ENCODE measurements at regions not wholly inside any gene's neighbourhood (a gene's known extent, or its start where the extent isn't known, plus 50 kb on each side); places are given as distances from the start of the nearest gene placed in this dataset.
"Not testable (repeated sequence)": the region's sequence is repeated elsewhere in the genome, so short reads cannot be mapped to it uniquely, and the experiment has no call there.

- Mint-ChIP-seq H3K27me3 (ENCODE audit: insufficient read depth, unreplicated experiment) (no peaks in the 10 kb centered on the region), H3K9me3 (ENCODE audit: unreplicated experiment) (no peaks in the 10 kb centered on the region), H3K36me3 (ENCODE audit: insufficient read depth, unreplicated experiment) (no peaks in the 10 kb centered on the region), H3K4me3 (ENCODE audit: unreplicated experiment) (no peak overlapping the region), H3K4me1 (ENCODE audit: low read depth, unreplicated experiment) (no peaks in the 10 kb centered on the region), H3K27ac (ENCODE audit: unreplicated experiment) (no peak overlapping the region)
- Histone ChIP-seq H3K27me3 (replicated peaks; ENCODE audit: control insufficient read depth, insufficient read depth, low read length) (no peaks in the 10 kb centered on the region), H3K9me3 (no peaks in the 10 kb centered on the region), H3K4me3 (ENCODE audit: low read depth, low read length) (no peak overlapping the region), H3K4me1 (no peaks in the 10 kb centered on the region), H3K36me3 (ENCODE audit: control insufficient read depth, insufficient read depth, low read length) (no peaks in the 10 kb centered on the region)
- BruUV-seq (replicated peaks) = no TSS peak
- no peak for DNase-seq
- POLR2A ChIA-PET = no interaction called here
- CTCF ChIA-PET = no interaction called here
- no peak for TF ChIP-seq CTCF (IDR thresholded peaks at IDR 0.05; ENCODE audit: insufficient read depth in 1 of 2, low read depth in 1 of 2, low read length in 1 of 2, severe bottlenecking in 1 of 2, unreplicated experiment in 1 of 2)
- intact Hi-C loops (cut with micrococcal nuclease; ENCODE audit: unreplicated experiment) = no loop called here
Measured at GRCh38 chr1:242689378-242689777, 164.9 kb upstream of the PLD5 start.

DNA sequence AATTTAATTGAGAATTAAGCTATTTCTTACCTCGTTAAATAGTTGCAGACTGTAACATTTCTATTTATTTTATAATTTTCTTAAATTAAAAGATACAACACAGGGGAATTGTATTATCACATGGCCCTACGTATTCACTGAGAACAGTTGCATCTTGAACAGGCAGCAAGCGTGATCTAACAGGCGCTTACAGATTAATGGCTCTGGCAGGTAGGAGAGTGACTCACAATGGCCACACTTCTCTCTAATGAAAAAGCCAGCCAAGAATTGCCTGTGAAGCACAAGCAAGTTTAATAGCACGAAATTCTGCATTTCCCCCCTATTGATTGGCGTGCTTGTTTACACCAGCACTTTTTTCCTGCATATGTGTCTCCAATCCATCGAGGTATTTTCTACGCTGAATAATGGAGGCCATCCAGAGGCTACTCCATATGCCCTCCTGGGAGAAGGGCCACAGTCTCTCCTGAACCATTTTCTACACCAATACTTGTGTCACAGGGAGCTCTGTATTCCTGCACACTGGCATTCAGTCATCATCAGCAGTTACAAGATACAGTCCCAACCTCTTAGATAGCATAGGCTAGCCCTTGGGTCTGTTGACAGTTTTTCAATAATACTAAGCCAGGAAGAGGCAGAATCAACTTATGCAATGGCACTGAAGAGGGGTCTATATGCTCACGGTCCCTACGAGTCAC is 150.6 kb upstream of the PLD5 start:
- no peak overlapping the region for H3K27ac Mint-ChIP-seq (ENCODE audit: unreplicated experiment)
- no peak for DNase-seq
- H3K27me3 Mint-ChIP-seq (ENCODE audit: insufficient read depth, unreplicated experiment) = peaks cover 4% of the 10 kb centered on the region
- Histone ChIP-seq H3K36me3 (ENCODE audit: control insufficient read depth, insufficient read depth, low read length) (no peaks in the 10 kb centered on the region), H3K4me3 (ENCODE audit: low read depth, low read length) (no peak overlapping the region), H3K27me3 (replicated peaks; ENCODE audit: control insufficient read depth, insufficient read depth, low read length) (no peaks in the 10 kb centered on the region), H3K4me1 (no peaks in the 10 kb centered on the region), H3K9me3 (no peaks in the 10 kb centered on the region)
- H3K4me1 Mint-ChIP-seq (ENCODE audit: low read depth, unreplicated experiment) = no peaks in the 10 kb centered on the region
- H3K36me3 Mint-ChIP-seq (ENCODE audit: insufficient read depth, unreplicated experiment) = no peaks in the 10 kb centered on the region
- TF ChIP-seq CTCF (IDR thresholded peaks at IDR 0.05; ENCODE audit: insufficient read depth in 1 of 2, low read depth in 1 of 2, low read length in 1 of 2, severe bottlenecking in 1 of 2, unreplicated experiment in 1 of 2) = no peak
- no peak overlapping the region for H3K4me3 Mint-ChIP-seq (ENCODE audit: unreplicated experiment)
- ChIA-PET CTCF (no interaction called here), POLR2A (no interaction called here)
- intact Hi-C loops (cut with micrococcal nuclease; ENCODE audit: unreplicated experiment) = no loop called here
- BruUV-seq (replicated peaks) = no TSS peak
- no peaks in the 10 kb centered on the region for H3K9me3 Mint-ChIP-seq (ENCODE audit: unreplicated experiment)

GRCh38 chr1:242673652-242674051 is 149.2 kb upstream of the PLD5 start:
- Mint-ChIP-seq H3K27ac (ENCODE audit: unreplicated experiment) (no peak overlapping the region), H3K4me1 (ENCODE audit: low read depth, unreplicated experiment) (no peaks in the 10 kb centered on the region), H3K36me3 (ENCODE audit: insufficient read depth, unreplicated experiment) (no peaks in the 10 kb centered on the region), H3K4me3 (ENCODE audit: unreplicated experiment) (no peak overlapping the region), H3K9me3 (ENCODE audit: unreplicated experiment) (no peaks in the 10 kb centered on the region), H3K27me3 (ENCODE audit: insufficient read depth, unreplicated experiment) (no peaks in the 10 kb centered on the region)
- Histone ChIP-seq H3K4me3 (ENCODE audit: low read depth, low read length) (no peak overlapping the region), H3K4me1 (no peaks in the 10 kb centered on the region), H3K36me3 (ENCODE audit: control insufficient read depth, insufficient read depth, low read length) (no peaks in the 10 kb centered on the region), H3K27me3 (replicated peaks; ENCODE audit: control insufficient read depth, insufficient read depth, low read length) (no peaks in the 10 kb centered on the region), H3K9me3 (no peaks in the 10 kb centered on the region)
- intact Hi-C loops (cut with micrococcal nuclease; ENCODE audit: unreplicated experiment) = no loop called here
- no TSS peak for BruUV-seq (replicated peaks)
- TF ChIP-seq CTCF (IDR thresholded peaks at IDR 0.05; ENCODE audit: insufficient read depth in 1 of 2, low read depth in 1 of 2, low read length in 1 of 2, severe bottlenecking in 1 of 2, unreplicated experiment in 1 of 2) = no peak
- ChIA-PET CTCF (no interaction called here), POLR2A (no interaction called here)
- DNase-seq = no peak

GRCh38 chr1:242673165-242673564 is 148.7 kb upstream of the PLD5 start:
- H3K4me3 Mint-ChIP-seq (ENCODE audit: unreplicated experiment); H3K27me3 ChIP-seq (replicated peaks; ENCODE audit: control insufficient read depth, insufficient read depth, low read length); POLR2A ChIA-PET; H3K4me1 Mint-ChIP-seq (ENCODE audit: low read depth, unreplicated experiment); H3K9me3 Mint-ChIP-seq (ENCODE audit: unreplicated experiment); intact Hi-C loops (cut with micrococcal nuclease; ENCODE audit: unreplicated experiment); H3K4me1 ChIP-seq; H3K27ac Mint-ChIP-seq (ENCODE audit: unreplicated experiment); H3K36me3 ChIP-seq (ENCODE audit: control insufficient read depth, insufficient read depth, low read length); BruUV-seq (replicated peaks); H3K27me3 Mint-ChIP-seq (ENCODE audit: insufficient read depth, unreplicated experiment); H3K36me3 Mint-ChIP-seq (ENCODE audit: insufficient read depth, unreplicated experiment); DNase-seq; CTCF ChIA-PET; H3K4me3 ChIP-seq (ENCODE audit: low read depth, low read length); H3K9me3 ChIP-seq: not testable (repeated sequence)

Measured in Caco-2 (cell line).